GM13977 (cell line): ENCODE measurements at regions not wholly inside any gene's neighbourhood (a gene's known extent, or its start where the extent isn't known, plus 50 kb on each side); places are given as distances from the start of the nearest gene placed in this dataset.

ENCODE experiments used
- DNase-seq: peaks from one replicate; pipeline ENCODE4 v3.0.0; 2012; ENCODE audit warnings: low spot score
- in situ Hi-C: fragments of 300-500 bp; cut with MboI; formaldehyde crosslinking; loops from one replicate; pipeline ENCODE4 v1.12.0; 2022; ENCODE audit warnings: low sequenced_read_pairs, low pct_unique_long_range_greater_than_20kb, mixed read lengths, inconsistent platforms; ENCODE audit not compliant: unreplicated experiment
- TF ChIP-seq, protein P1 (sequence below): IDR thresholded peaks from 2 replicates; pipeline ENCODE4 v1.5.1; 2012; ENCODE audit warnings: mild to moderate bottlenecking, control low read depth; ENCODE audit not compliant: insufficient read depth; ENCODE audit errors: extremely low read depth, missing control alignments

DNA sequence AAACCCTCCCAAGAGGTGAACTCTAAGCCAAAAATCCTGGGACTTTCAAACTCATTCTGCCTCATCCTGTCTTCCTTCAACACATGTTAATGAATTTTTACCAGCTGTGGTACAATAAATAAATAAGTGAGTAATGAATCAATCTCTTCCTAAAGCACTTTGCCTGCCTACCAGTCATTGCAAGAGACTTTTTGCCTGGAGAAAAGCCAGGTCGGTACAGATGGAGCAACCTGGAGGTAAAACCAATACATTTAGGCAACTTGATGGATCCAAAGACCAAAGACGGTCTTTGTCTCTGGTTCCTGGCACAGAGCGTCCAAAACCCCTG is 324.2 kb downstream of the PMP22 start:
- in situ Hi-C loops, result loop anchor here (25.0 kb wide), 1 partner anchor 1354 kb away; no protein-coding TSS in a partner anchor
- no peak for DNase-seq
- TF ChIP-seq, protein P1, sequence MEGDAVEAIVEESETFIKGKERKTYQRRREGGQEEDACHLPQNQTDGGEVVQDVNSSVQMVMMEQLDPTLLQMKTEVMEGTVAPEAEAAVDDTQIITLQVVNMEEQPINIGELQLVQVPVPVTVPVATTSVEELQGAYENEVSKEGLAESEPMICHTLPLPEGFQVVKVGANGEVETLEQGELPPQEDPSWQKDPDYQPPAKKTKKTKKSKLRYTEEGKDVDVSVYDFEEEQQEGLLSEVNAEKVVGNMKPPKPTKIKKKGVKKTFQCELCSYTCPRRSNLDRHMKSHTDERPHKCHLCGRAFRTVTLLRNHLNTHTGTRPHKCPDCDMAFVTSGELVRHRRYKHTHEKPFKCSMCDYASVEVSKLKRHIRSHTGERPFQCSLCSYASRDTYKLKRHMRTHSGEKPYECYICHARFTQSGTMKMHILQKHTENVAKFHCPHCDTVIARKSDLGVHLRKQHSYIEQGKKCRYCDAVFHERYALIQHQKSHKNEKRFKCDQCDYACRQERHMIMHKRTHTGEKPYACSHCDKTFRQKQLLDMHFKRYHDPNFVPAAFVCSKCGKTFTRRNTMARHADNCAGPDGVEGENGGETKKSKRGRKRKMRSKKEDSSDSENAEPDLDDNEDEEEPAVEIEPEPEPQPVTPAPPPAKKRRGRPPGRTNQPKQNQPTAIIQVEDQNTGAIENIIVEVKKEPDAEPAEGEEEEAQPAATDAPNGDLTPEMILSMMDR, result no peak

DNA sequence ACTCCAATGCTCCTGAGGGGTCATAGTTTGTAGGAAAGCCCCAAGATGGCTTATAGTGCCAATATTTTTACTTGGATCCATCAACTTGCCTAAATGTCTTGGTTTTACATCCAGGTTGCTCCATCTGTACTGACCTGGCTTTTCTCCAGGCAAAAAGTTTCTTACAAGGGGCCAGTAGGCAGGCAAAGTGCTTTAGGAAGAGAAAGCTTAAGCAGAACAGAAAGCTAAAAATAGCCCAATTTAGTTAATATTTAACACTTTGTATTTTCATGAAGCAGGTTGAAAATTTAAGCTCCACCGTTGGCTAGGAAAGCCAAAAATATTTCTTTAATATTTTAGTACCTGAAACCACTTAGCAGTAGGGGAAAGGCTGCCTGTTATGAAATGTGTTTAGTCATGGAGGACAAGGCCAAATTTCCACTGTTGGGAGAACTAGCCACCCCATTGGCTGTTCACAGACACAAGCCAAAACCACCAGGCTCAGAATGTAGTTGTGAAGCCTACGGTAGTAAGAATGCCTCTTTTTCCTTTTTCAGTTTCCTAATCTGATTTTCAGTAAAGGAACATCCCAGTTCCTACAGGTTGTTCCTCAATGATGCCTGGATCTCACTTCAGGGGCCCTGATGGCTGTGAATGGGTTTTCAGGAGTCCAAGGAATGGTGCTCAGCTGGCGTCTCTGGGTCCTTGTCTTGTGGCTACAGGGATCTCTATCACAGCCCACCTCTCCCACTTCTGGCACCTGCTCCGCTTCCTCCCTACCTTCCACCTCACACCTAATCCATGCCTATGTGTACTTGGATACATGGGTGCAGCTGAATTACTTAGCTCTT is 324.8 kb downstream of the PMP22 start:
- DNase-seq, result no peak
- in situ Hi-C loops, result loop anchor here (25.0 kb wide), 1 partner anchor 1353 kb away; no protein-coding TSS in a partner anchor
- TF ChIP-seq, protein P1, result no peak

DNA sequence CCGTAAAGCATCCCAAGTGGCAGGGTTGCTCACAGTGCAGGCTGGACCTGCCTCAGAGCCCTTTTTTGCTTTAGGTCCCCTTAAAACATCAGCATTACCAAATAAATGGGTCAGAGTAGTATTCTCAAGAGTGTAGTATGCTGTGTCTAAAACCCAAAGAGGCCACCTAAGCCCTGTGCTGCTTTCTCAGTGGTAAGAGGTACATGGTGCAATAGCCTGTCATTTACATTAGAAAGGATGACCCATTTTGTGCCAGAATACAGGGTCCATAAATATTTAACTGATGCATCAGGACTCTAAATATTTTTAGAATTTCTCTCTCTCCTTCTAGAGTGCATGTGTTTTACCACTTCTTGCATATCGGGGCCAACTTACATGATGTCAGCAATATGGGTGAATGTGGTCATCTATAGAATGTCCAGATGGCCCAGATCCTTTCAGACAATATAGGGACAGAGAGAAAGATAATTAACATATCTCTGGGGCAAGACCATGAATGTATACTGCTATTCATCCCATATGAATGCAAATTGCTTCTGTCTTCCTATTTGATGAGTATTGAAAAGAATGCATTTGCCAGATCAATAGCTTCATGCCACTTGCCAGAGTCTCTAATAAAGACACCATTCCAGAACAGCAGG is 329.2 kb downstream of the PMP22 start:
- no peak for DNase-seq
- in situ Hi-C loops, result loop anchor here (25.0 kb wide), 1 partner anchor 1349 kb away; no protein-coding TSS in a partner anchor
- TF ChIP-seq, protein P1, result no peak

DNA sequence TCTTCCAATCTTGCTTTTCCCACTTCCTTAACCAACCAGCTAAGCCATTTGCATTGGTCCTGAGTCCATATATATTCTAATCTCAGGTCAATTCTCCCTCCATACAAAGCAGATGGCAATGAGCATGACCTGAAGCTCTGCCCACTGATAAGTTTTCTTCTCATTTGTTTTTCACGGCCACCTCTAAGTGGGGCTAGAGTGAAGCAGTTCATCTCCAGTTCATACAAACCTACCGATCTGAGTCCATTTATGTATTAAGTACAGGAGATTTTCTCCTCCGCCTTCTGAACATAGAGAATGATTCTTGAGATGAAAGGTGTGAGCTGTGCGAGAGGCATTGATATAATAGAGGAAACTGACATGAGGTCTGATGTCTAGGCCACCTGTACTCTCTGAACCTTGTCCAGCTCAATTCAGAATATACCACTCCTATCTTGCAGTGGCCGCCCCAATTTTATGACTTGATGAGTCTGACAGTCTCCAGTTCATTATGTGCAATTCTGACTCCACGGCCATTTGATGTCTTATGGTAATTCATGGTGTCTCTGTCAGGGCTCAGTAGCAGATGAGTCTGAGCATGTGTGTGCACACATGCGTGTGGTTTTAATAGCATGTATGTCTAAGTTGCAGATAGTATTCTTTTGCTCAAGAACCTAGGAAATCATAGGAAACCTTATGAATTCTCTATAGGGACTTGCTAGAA is 329.8 kb downstream of the PMP22 start:
- in situ Hi-C loops, result loop anchor here (25.0 kb wide), 1 partner anchor 1348 kb away; no protein-coding TSS in a partner anchor
- TF ChIP-seq, protein P1, result no peak
- DNase-seq, result no peak

DNA sequence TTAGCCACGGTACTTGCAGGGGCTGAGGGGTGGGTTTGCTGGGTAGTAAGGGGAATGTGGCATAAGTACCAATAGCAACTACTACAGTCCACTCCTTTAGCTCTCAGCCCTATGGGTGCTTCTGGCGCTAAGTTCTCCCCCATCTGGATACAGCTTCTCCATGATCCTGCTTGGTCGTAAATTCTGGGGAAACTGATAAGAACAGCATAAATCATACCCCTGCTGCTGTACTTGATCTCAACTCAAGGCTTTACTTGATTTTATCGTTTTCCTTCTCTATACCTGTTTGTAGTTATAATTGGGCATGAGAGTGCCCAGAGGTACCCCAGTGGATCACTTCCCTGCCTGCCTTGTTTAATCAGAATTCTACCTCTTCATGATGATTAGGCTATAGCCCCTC is 331.4 kb downstream of the PMP22 start:
- DNase-seq, result no peak
- in situ Hi-C loops, result loop anchor here (25.0 kb wide), 1 partner anchor 1346 kb away; no protein-coding TSS in a partner anchor
- TF ChIP-seq, protein P1, result no peak

DNA sequence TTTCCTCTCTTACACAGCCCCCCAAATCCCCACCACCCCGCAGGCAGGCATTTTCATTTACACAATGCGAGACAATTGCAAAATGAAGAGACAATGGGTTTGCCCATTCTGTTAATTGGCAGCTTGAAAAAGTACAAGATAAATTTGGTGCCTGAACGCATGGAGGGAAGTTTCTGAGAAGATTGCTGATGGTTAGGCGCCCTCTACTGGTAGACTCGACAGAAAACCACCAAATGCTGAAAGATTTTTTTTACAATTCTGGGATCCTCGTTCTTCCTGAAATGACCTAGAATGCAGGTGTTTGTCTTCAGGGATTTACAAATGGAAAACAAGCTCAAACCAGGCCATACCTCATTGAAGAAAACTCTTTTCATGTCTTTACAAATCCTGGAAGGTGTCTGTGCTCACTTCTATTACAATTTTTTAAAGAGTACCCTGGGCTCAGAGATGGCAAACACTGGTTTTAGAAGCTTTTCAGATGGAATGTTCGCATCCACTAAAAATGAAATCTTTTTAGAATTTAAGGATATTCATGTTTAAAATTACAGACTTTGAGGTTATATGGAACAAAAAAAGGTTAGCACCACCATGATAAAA is 338.5 kb downstream of the PMP22 start:
- TF ChIP-seq, protein P1, result peak; percentile 74
- in situ Hi-C loops, result loop anchor here (25.0 kb wide), 1 partner anchor 1339 kb away; no protein-coding TSS in a partner anchor
- peak; percentile 12 for DNase-seq
